CD14-positive monocyte (primary cell): ENCODE measurements at regions not wholly inside any gene's neighbourhood (a gene's known extent, or its start where the extent isn't known, plus 50 kb on each side); places are given as distances from the start of the nearest gene placed in this dataset.

Experiments used
- DNase-seq, 3 donors: peaks; one replicate each; pipeline ENCODE4 v3.0.0-alpha.2; 2011 to 2022
- H2AFZ ChIP-seq: 2 replicates; pipeline ENCODE4 v1.6.0; 2012; ENCODE audit warnings: mild to moderate bottlenecking, low read depth, low read length, inconsistent platforms; ENCODE audit not compliant: insufficient read depth, poor library complexity, severe bottlenecking
- H3K27ac ChIP-seq, 2 donors: 1 replicate in 1 of 2; 2 replicates in 1 of 2; pipeline ENCODE4 v1.5.1; 2012 to 2013; ENCODE audit warnings: low read length in 2 of 2, control low read depth in 1 of 2, inconsistent platforms in 1 of 2, low read depth in 1 of 2, mild to moderate bottlenecking in 1 of 2
- H3K27me3 ChIP-seq, 2 donors: one replicate each; pipeline versions ENCODE4 v1.6.0 to v1.6.1; 2011 to 2013; ENCODE audit warnings: low read length in 2 of 2; ENCODE audit not compliant: control insufficient read depth in 2 of 2, insufficient read depth in 2 of 2
- H3K36me3 ChIP-seq, 2 donors: replicated peaks in 1 of 2; 1 replicate in 1 of 2; 2 replicates in 1 of 2; pipeline versions ENCODE4 v1.5.1 to v1.6.1; 2012 to 2013; ENCODE audit warnings: low read length in 2 of 2, control low read depth in 1 of 2, inconsistent platforms in 1 of 2, mild to moderate bottlenecking in 1 of 2; ENCODE audit not compliant: insufficient read depth in 2 of 2, control insufficient read depth in 1 of 2
- H3K4me1 ChIP-seq, 2 donors: 1 replicate in 1 of 2; 2 replicates in 1 of 2; pipeline versions ENCODE4 v1.5.1 to v1.6.1; 2012 to 2013; ENCODE audit warnings: low read length in 2 of 2, control low read depth in 1 of 2, inconsistent platforms in 1 of 2, mild to moderate bottlenecking in 1 of 2, moderate library complexity in 1 of 2; ENCODE audit not compliant: insufficient read depth in 2 of 2, control insufficient read depth in 1 of 2
- H3K4me2 ChIP-seq: replicated peaks from 2 replicates; pipeline ENCODE3; 2012; ENCODE audit warnings: low read length, moderate library complexity, mild to moderate bottlenecking; ENCODE audit not compliant: poor library complexity, severe bottlenecking; ENCODE audit errors: extremely low read depth
- H3K4me3 ChIP-seq, 3 experiments: fragments of 200-600 bp in 1 of 3; sonication (generic) in 1 of 3; replicated peaks in 1 of 3; 1 replicate in 2 of 3; 2 replicates in 1 of 3; pipeline ENCODE4 v1.5.1; 2011 to 2013; ENCODE audit warnings: low read length in 3 of 3, mild to moderate bottlenecking in 3 of 3, control low read depth in 2 of 3, low read depth in 2 of 3, inconsistent platforms in 1 of 3, moderate library complexity in 1 of 3
- H3K79me2 ChIP-seq: 2 replicates; pipeline ENCODE4 v1.6.0; 2012; ENCODE audit warnings: mild to moderate bottlenecking, control low read depth, inconsistent platforms, low read length, moderate library complexity; ENCODE audit not compliant: insufficient read depth
- H3K9ac ChIP-seq: 2 replicates; pipeline ENCODE4 v1.6.0; 2017; ENCODE audit warnings: low read length, mild to moderate bottlenecking; ENCODE audit not compliant: insufficient read depth, poor library complexity, severe bottlenecking
- H3K9me3 ChIP-seq, 2 donors: replicated peaks in 1 of 2; 1 replicate in 1 of 2; 2 replicates in 1 of 2; pipeline versions ENCODE4 v1.5.1 to v1.6.1; 2012 to 2013; ENCODE audit warnings: low read length in 2 of 2, control low read depth in 1 of 2; ENCODE audit not compliant: control insufficient read depth in 1 of 2, insufficient read depth in 1 of 2
- H4K20me1 ChIP-seq: 2 replicates; pipeline ENCODE4 v1.6.0; 2012; ENCODE audit warnings: mild to moderate bottlenecking, low read length, control low read depth, moderate library complexity; ENCODE audit not compliant: insufficient read depth
- H3K27ac Mint-ChIP-seq, 7 donors: one replicate each; pipeline ENCODE4 v1.8.0; 2020; ENCODE audit warnings: mild to moderate bottlenecking in 7 of 7, mixed read lengths in 7 of 7, moderate library complexity in 6 of 7, inconsistent platforms in 2 of 7
- H3K27me3 Mint-ChIP-seq, 3 donors: one replicate each; pipeline ENCODE4 v1.8.0; 2021 to 2022; ENCODE audit warnings: low read depth in 3 of 3, mild to moderate bottlenecking in 3 of 3, mixed read lengths in 3 of 3, moderate library complexity in 3 of 3, inconsistent platforms in 1 of 3
- H3K36me3 Mint-ChIP-seq, 2 donors: one replicate each; pipeline ENCODE4 v1.8.0; 2020; ENCODE audit warnings: mixed read lengths in 2 of 2, inconsistent platforms in 1 of 2, mild to moderate bottlenecking in 1 of 2
- H3K4me1 Mint-ChIP-seq: one replicate; pipeline ENCODE4 v1.8.0; 2020; ENCODE audit warnings: mild to moderate bottlenecking, mixed read lengths
- H3K4me3 Mint-ChIP-seq, 2 donors: one replicate each; pipeline ENCODE4 v1.8.0; 2020; ENCODE audit warnings: mild to moderate bottlenecking in 2 of 2, mixed read lengths in 2 of 2, moderate library complexity in 1 of 2
- H3K9me3 Mint-ChIP-seq, 7 donors: one replicate each; pipeline ENCODE4 v1.8.0; 2020 to 2022; ENCODE audit warnings: mixed read lengths in 7 of 7, mild to moderate bottlenecking in 6 of 7, moderate library complexity in 6 of 7, inconsistent platforms in 2 of 7
- WGBS: methylation state at CpG from one replicate; pipeline ENCODE4 v1.1.5; 2013; ENCODE audit warnings: missing lambda C conversion rate; ENCODE audit not compliant: insufficient coverage; 5-methylcytosine and 5-hydroxymethylcytosine counted together
- intact Hi-C, 2 donors: fragments of 100-400 bp; cut with micrococcal nuclease; formaldehyde crosslinking; loops; one replicate each; pipeline versions ENCODE4 v1.15.0 to v1.15.1; 2023
- TF ChIP-seq, protein P1 (sequence below): fragments of 200-600 bp; IDR thresholded peaks from one replicate; pipeline ENCODE4 v1.8.0; 2022; ENCODE audit warnings: antibody characterized with exemption, mild to moderate bottlenecking

DNA sequence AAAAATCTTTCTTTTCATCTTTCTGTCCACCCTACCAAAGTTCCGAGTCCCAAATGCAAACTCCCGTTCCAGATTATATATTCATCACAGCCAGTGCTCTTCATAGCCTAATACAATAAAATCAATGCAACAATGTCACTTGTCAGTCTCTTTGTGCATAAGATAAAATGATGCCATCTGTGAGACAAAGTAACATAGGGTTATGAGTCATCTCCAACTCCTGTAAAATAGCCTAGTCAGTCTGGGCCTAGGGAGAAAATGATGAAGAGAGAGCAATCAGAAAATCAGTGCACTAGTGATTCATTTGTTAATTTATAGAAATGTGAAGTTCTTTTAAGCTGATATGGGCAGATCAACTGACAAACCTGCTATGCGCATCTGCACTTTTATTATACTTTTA lies 689.1 kb upstream of the DIAPH2 start:
- WGBS: no CpG with 5 or more reads among the region's 3 CpGs
- H3K4me3 Mint-ChIP-seq: no peak overlapping the region
- Histone ChIP-seq H3K27ac (no peak overlapping the region), H3K36me3 (no peaks in the 10 kb centered on the region), H3K79me2 (no peaks in the 10 kb centered on the region), H3K4me3 (no peak overlapping the region), H3K9ac (no peak overlapping the region), H4K20me1 (no peaks in the 10 kb centered on the region), H3K9me3 (no peaks in the 10 kb centered on the region), H3K4me1 (no peaks in the 10 kb centered on the region), H3K27me3 (no peaks in the 10 kb centered on the region), H3K4me2 (no peak overlapping the region), H2AFZ (no peak overlapping the region)
- intact Hi-C loops: no loop called here
- TF ChIP-seq, protein P1, sequence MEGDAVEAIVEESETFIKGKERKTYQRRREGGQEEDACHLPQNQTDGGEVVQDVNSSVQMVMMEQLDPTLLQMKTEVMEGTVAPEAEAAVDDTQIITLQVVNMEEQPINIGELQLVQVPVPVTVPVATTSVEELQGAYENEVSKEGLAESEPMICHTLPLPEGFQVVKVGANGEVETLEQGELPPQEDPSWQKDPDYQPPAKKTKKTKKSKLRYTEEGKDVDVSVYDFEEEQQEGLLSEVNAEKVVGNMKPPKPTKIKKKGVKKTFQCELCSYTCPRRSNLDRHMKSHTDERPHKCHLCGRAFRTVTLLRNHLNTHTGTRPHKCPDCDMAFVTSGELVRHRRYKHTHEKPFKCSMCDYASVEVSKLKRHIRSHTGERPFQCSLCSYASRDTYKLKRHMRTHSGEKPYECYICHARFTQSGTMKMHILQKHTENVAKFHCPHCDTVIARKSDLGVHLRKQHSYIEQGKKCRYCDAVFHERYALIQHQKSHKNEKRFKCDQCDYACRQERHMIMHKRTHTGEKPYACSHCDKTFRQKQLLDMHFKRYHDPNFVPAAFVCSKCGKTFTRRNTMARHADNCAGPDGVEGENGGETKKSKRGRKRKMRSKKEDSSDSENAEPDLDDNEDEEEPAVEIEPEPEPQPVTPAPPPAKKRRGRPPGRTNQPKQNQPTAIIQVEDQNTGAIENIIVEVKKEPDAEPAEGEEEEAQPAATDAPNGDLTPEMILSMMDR: no peak
- H3K4me1 Mint-ChIP-seq: no peaks in the 10 kb centered on the region
- H3K27me3 Mint-ChIP-seq: no peaks in the 10 kb centered on the region
- H3K9me3 Mint-ChIP-seq: peaks cover 0 to 3% (median 0%) of the 10 kb centered on the region in 7 donors
- no peak overlapping the region for H3K27ac Mint-ChIP-seq
- no peak for DNase-seq
- no peaks in the 10 kb centered on the region for H3K36me3 Mint-ChIP-seq

- H3K36me3 Mint-ChIP-seq: no peaks in the 10 kb centered on the region
- H3K27me3 Mint-ChIP-seq: no peaks in the 10 kb centered on the region
- Histone ChIP-seq H3K79me2 (no peaks in the 10 kb centered on the region), H3K4me1 (no peaks in the 10 kb centered on the region), H3K27me3 (no peaks in the 10 kb centered on the region), H4K20me1 (no peaks in the 10 kb centered on the region), H3K9ac (no peak overlapping the region), H2AFZ (no peak overlapping the region), H3K36me3 (no peaks in the 10 kb centered on the region), H3K4me3 (no peak overlapping the region), H3K27ac (no peak overlapping the region), H3K9me3 (no peaks in the 10 kb centered on the region), H3K4me2 (no peak overlapping the region)
- DNase-seq: no peak
- no peak overlapping the region for H3K4me3 Mint-ChIP-seq
- TF ChIP-seq, protein P1: no peak
- intact Hi-C loops: no loop called here
- H3K27ac Mint-ChIP-seq: no peak overlapping the region
- no CpG with 5 or more reads among the region's 1 CpG for WGBS
- H3K4me1 Mint-ChIP-seq: no peaks in the 10 kb centered on the region
- peaks cover 0 to 3% (median 0%) of the 10 kb centered on the region in 7 donors for H3K9me3 Mint-ChIP-seq
Measured at GRCh38 chrX:95996294-95996693, 688.3 kb upstream of the DIAPH2 start.
